Neural cell (in vitro differentiated cells): ENCODE measurements at regions not wholly inside any gene's neighbourhood (a gene's known extent, or its start where the extent isn't known, plus 50 kb on each side); places are given as distances from the start of the nearest gene placed in this dataset.

ENCODE experiments used
- RAD21 ChIP-seq: fragments of 450-650 bp; conservative IDR thresholded peaks from 2 replicates; pipeline ENCODE4 v1.6.1; 2014; ENCODE audit warnings: antibody characterized with exemption, mild to moderate bottlenecking, moderate library complexity
- TF ChIP-seq, protein P1 (sequence below): fragments of 450-650 bp; IDR thresholded peaks from 2 replicates; pipeline ENCODE4 v1.5.1; 2014; ENCODE audit warnings: antibody characterized with exemption, mild to moderate bottlenecking, moderate library complexity; ENCODE audit not compliant: poor library complexity, severe bottlenecking

DNA sequence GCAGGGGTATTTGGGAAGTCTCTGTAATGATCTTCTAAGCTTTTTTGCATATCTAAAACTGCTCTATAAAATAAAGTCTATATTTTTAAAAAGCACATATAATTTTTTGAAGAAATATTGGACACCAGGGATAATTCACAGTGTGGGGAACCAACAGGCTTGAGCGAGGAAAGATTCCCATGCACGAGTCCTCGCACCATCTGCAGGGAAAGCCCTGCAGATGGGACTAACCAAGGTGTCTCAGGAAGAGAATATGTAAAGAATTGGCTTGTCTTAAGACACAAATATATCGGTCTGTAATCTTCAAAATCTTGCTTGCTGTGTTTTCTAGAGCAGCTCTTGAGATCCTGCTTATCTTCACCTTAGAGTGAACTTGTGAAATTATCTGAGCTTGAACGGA is 77.2 kb upstream of the SEMA6D start:
- TF ChIP-seq, protein P1, sequence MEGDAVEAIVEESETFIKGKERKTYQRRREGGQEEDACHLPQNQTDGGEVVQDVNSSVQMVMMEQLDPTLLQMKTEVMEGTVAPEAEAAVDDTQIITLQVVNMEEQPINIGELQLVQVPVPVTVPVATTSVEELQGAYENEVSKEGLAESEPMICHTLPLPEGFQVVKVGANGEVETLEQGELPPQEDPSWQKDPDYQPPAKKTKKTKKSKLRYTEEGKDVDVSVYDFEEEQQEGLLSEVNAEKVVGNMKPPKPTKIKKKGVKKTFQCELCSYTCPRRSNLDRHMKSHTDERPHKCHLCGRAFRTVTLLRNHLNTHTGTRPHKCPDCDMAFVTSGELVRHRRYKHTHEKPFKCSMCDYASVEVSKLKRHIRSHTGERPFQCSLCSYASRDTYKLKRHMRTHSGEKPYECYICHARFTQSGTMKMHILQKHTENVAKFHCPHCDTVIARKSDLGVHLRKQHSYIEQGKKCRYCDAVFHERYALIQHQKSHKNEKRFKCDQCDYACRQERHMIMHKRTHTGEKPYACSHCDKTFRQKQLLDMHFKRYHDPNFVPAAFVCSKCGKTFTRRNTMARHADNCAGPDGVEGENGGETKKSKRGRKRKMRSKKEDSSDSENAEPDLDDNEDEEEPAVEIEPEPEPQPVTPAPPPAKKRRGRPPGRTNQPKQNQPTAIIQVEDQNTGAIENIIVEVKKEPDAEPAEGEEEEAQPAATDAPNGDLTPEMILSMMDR = no peak
- TF ChIP-seq RAD21 = no peak
